ENCODE measurements at regions not wholly inside any gene's neighbourhood (a gene's known extent, or its start where the extent isn't known, plus 50 kb on each side); places are given as distances from the start of the nearest gene placed in this dataset.
"Not testable (repeated sequence)": the region's sequence is repeated elsewhere in the genome, so short reads cannot be mapped to it uniquely, and the experiment has no call there.

GRCh38 chr9:36521148-36521547 lies 51.5 kb upstream of the MELK start:
- DNase-seq (ENCODE audit: low read depth), result no peak

GRCh38 chr9:36517131-36517530 lies 55.6 kb upstream of the MELK start:
- peak; percentile 39 for DNase-seq (ENCODE audit: low read depth)

GRCh38 chr9:36504156-36504555 lies 68.5 kb upstream of the MELK start:
- no peak for DNase-seq (ENCODE audit: low read depth)

GRCh38 chr9:36503172-36504088 lies 69.3 kb upstream of the MELK start:
- DNase-seq (ENCODE audit: low read depth), result no peak

- no peak for DNase-seq (ENCODE audit: low read depth)
Observed at GRCh38 chr9:36501727-36502126, 71.0 kb upstream of the MELK start.

- DNase-seq (ENCODE audit: low read depth), result not testable (repeated sequence)
Observed at GRCh38 chr9:36500931-36501330, 71.8 kb upstream of the MELK start.

GRCh38 chr9:36499174-36499890 lies 73.4 kb upstream of the MELK start:
- DNase-seq (ENCODE audit: low read depth), result no peak

- peak; percentile 7 for DNase-seq (ENCODE audit: low read depth)
Observed at GRCh38 chr9:36493564-36493963, 79.1 kb upstream of the MELK start.

- DNase-seq (ENCODE audit: low read depth), result peak; percentile 24
Observed at GRCh38 chr9:36492865-36493264, 79.8 kb upstream of the MELK start.

GRCh38 chr9:36489453-36489852 lies 83.2 kb upstream of the MELK start:
- no peak for DNase-seq (ENCODE audit: low read depth)

GRCh38 chr9:36488389-36488756 lies 84.3 kb upstream of the MELK start:
- no peak for DNase-seq (ENCODE audit: low read depth)

- DNase-seq (ENCODE audit: low read depth), result peak; percentile 95
Observed at GRCh38 chr9:36487482-36488388, 85.0 kb upstream of the MELK start.

- peak; percentile 41 for DNase-seq (ENCODE audit: low read depth)
Observed at GRCh38 chr9:36486933-36487481, 85.7 kb upstream of the MELK start.

- peak; percentile 46 for DNase-seq (ENCODE audit: low read depth)
Observed at GRCh38 chr9:36486329-36486932, 86.3 kb upstream of the MELK start.

- no peak for DNase-seq (ENCODE audit: low read depth)
Observed at GRCh38 chr9:36485647-36486328, 85.7 kb upstream of the RNF38 start.

- DNase-seq (ENCODE audit: low read depth), result no peak
Observed at GRCh38 chr9:36484124-36484523, 84.1 kb upstream of the RNF38 start.

- no peak for DNase-seq (ENCODE audit: low read depth)
Observed at GRCh38 chr9:36479101-36479500, 79.0 kb upstream of the RNF38 start.

GRCh38 chr9:36471359-36471758 lies 71.3 kb upstream of the RNF38 start:
- no peak for DNase-seq (ENCODE audit: low read depth)

GRCh38 chr9:36470643-36471290 lies 70.7 kb upstream of the RNF38 start:
- peak; percentile 43 for DNase-seq (ENCODE audit: low read depth)

- no peak for DNase-seq (ENCODE audit: low read depth)
Observed at GRCh38 chr9:36463467-36463866, 63.4 kb upstream of the RNF38 start.

Measured in EH (cell line).